A673 (cell line): ENCODE measurements at regions not wholly inside any gene's neighbourhood (a gene's known extent, or its start where the extent isn't known, plus 50 kb on each side); places are given as distances from the start of the nearest gene placed in this dataset.

Source experiments
- CTCF ChIP-seq: fragments of 300-800, 200-600 bp; sonication (generic); conservative IDR thresholded peaks from 2 replicates; pipeline ENCODE4 v1.5.1; 2017; ENCODE audit warnings: low read depth, mild to moderate bottlenecking, antibody characterized with exemption, low read length, moderate library complexity, mixed read lengths
- EZH2 ChIP-seq: fragments of 200-600 bp; sonication (generic); IDR thresholded peaks from 2 replicates; pipeline ENCODE4 v1.6.1; 2017; ENCODE audit warnings: borderline replicate concordance, low read depth, mild to moderate bottlenecking, mixed read lengths, antibody characterized with exemption, low read length; ENCODE audit not compliant: poor library complexity, severe bottlenecking

GRCh38 chr2:236781933-236782816, 212.6 kb downstream of the ACKR3 start:
- TF ChIP-seq CTCF, result no peak
- no peak for TF ChIP-seq EZH2
